ENCODE measurements at regions not wholly inside any gene's neighbourhood (a gene's known extent, or its start where the extent isn't known, plus 50 kb on each side); places are given as distances from the start of the nearest gene placed in this dataset.

GRCh38 chr1:106747232-106747631, 309.2 kb upstream of the PRMT6 start:
- no peak for DNase-seq

GRCh38 chr1:106747791-106748190, 308.7 kb upstream of the PRMT6 start:
- no peak for DNase-seq

DNA sequence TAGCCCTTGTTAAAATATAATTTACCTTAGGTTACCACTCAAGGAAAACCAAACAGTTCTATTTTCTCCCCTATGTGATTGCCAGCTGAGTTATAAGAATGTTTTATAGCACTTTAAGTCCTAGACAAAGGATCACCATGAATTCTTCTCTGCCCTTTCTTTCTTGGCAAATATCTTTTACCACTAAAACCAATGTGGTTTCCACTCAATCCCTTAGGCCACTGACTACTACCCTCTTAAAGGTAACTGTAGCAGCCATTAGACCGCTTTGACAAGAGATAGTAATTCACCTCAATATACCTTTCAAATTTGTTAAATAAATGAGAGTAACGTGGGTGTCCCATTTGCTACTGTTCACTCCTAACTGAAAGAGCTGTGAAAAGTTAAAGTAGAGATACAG, 307.9 kb upstream of the PRMT6 start:
- no peak for DNase-seq

DNA sequence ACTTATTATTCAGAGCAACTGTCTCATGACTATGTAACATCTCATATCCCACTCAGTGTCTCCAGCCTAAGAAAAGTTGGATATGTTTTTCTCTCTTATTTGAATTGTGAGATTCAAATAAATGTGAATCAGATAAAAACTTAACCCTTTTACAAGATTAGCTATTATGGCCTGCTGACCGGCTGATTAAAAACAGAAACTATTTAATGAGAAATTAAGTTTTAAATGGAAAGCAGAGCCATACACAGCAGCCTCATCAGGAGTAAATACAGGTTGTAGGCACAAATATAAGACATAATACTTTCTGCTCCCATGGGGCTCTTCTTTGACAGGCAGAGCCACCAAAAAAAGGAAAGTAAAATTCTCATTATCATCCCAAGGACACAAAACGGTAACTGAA, 307.0 kb upstream of the PRMT6 start:
- DNase-seq, result no peak

DNA sequence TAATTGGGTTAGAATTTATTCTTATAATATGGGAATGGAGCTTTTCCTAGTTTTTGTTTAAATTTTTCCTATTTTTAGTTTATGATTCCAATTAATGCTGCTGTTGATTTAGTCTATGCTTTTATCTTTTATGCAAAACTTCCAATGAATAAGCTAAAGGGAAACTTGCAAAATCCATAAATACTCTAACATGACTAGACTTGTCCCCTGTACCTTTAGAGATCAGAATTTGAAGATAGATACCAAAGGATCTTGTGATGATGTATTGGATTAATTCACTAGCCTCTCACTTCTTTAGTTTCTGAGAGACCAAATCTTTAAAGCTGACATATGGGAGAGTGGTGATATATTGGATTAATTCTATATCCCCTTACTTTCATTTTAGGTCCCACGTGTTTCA, 306.6 kb upstream of the PRMT6 start:
- no peak for DNase-seq

DNA sequence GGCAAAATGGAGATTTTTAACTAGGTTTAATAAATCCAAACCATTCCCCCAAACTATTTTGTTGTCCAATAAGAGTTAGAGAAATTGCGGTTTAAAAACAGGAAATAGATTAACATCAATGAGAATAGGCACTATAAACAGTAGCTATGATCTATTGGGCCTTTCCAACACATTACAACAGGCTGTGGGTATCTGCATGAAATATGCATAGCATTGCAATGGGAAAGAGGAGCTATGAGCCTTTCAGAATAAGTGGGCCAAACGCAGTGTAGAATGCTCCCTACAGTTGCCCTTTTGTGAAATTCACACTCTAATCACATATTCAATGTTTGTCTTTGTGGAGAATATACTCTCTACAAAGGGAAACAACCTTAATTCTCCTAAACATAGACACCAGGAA, 305.5 kb upstream of the PRMT6 start:
- no peak for DNase-seq

- DNase-seq, result no peak
Observed at GRCh38 chr1:106753066-106753465, 303.4 kb upstream of the PRMT6 start.

DNA sequence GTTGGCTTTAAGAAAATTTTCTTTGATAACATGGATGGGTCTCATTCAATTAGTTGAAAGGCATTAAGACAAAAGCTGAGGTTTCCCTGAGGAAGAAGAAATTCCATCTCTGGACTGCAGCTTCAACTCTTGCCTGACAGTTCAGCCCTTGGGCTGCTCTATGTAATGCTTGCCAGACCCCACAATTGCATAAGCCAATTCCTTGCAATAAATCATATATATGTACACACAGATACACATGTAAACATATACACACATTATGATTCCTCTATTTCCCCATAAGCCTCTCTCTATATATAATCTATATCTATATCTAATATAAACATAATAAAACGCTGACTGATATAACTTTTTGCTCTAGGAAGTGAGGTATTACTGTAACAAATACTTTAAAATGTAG, 301.5 kb upstream of the PRMT6 start:
- DNase-seq, result no peak

DNA sequence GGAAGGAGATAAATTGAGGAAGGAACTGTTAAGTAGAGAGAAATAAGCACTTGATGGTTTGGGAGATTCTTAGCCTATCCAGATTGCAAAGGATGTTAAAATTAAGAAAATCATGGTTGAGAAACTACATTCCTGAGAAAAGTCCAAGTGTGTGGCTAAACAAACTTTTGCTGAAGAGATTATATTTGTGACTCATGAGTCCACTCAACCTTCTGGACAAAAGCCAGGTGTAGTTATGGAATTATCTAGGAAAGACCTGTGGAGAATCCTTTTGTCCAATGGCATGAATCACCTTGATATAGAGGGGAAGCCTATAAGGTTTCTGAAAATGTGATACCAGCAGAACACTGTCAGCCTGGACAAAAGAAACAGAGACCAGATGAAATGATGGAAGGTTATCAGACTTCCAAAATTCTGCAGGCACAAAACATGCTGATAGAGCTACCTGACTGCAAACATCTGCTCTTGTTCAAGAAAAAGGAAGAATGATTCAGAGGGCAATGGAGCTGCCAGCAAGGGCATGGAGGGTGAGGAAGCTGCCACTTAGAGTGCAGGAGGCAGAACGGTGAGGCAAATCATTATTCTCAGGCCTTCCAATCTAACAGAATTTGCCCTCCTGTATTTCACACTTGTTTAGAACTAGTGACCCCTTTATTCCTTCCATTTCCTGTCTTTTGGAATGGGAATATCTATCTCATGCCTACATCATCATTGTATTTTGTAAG, 300.6 kb upstream of the PRMT6 start:
- DNase-seq, result no peak

- DNase-seq, result no peak
Observed at GRCh38 chr1:106756752-106757151, 299.7 kb upstream of the PRMT6 start.

- no peak for DNase-seq
Observed at GRCh38 chr1:106768077-106768476, 288.4 kb upstream of the PRMT6 start.

DNA sequence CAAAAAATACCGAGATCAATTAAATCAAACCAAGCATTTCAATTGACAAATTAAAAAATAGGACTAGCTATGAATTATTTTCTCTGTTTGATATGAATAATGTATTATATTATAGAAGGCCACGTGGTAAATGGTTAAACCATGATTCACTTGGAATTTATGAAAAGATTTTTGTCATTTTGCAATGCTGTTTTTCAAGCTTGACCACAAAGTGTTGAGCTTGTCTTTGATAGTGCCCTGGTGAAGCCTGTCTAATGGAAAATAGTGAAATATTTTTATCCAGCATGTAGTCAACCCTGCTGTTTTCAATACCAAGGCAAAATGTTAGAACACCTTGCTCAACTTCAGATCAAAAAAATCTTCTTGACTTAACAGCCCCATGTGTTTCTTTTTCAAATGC, 288.0 kb upstream of the PRMT6 start:
- DNase-seq, result no peak

- DNase-seq, result no peak
Observed at GRCh38 chr1:106773206-106773605, 283.3 kb upstream of the PRMT6 start.

- DNase-seq, result no peak
Observed at GRCh38 chr1:106780066-106780465, 276.4 kb upstream of the PRMT6 start.

DNA sequence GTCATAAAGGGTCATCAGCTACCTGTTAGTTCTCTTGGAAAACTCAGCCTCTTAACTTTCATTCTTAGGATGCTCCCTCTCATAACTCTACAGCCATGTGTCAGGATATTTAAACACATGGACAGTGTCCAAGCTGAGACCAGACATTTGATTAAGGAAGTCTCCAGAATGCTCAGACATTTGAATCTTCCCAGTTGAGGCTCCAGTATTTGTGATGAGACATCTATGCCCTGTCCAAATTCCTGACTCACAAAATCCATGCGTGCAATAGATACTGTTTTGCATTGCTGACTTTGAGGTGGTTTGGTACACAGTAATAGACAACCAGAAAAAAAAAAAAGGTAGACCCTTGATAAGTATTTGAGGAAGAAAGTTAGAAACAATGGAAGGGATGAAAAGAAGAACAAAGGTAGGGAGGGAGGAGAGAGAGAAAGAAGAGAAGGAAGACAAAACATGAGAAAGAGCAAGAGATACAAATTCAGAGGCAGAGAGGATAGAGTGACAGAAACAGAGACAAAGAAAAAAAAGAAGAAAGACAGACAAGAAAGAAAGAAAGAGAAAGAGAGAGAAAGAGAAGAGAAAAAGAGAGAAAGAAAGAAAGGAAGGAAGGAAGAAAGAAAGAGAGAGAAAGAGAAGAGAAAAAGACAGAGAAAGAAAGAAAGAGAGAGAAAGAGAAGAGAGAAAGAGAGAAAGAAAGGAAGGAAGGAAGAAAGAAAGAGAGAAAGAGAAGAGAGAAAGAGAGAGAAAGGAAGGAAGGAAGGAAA, 275.5 kb upstream of the PRMT6 start:
- DNase-seq, result no peak

DNA sequence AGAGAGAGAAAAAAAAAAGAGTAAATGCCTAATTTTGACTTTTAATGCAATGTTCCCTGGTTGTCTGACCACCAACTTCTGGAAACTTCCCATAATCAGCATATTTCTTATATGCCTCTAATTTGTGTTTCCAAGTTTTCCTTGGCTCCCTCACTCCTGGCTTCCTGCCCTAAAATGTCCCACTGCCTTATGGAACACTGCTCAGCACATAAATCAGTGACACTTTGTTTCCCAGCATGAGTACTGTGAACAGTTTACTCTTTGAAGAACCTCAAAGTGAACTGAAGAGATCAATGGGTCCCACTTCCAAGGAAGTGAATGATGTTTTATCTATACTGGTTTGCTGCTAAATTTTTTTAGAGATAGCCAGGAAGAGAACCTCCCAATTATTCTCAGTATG, 271.3 kb upstream of the PRMT6 start:
- DNase-seq, result no peak

- no peak for DNase-seq
Observed at GRCh38 chr1:106787520-106787919, 269.0 kb upstream of the PRMT6 start.

DNA sequence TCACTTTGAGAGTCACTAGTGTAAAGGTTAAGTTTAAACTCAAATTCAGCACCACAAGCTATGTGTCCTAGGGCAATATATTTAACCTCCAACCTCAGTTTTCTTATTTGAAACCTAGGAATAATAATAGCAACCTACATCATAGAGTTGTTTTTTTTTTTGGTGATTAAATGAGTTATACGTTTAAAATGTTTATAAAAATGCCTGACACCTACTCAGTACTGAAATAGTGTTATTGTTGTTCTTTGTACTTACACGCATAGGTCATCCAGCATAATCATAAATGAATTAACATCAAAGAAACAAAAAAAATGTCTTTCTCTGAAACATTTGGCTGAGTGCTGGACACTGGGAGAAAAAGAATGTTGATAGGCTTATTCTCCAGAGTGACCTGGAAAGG, 266.8 kb upstream of the PRMT6 start:
- no peak for DNase-seq

DNA sequence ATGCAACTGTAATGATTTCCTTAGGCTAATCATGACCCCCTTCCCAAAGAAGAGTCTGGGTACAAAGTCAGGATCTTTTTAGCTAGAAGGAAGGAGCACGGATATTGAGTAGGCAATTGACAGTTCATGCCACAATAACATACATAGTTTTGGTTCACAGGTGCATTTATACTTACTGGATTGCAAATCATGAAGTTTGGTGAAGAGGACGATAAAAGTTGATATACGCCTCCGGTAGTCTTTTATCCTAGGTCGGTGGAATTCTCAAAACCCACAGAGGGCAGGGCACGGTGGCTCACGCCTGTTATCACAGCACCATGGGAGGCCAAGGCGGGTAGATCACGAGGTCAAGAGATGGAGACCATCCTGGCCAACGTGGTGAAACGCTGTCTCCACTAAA, 265.4 kb upstream of the PRMT6 start:
- DNase-seq, result no peak

- DNase-seq, result no peak
Observed at GRCh38 chr1:106793651-106794050, 262.8 kb upstream of the PRMT6 start.

DNA sequence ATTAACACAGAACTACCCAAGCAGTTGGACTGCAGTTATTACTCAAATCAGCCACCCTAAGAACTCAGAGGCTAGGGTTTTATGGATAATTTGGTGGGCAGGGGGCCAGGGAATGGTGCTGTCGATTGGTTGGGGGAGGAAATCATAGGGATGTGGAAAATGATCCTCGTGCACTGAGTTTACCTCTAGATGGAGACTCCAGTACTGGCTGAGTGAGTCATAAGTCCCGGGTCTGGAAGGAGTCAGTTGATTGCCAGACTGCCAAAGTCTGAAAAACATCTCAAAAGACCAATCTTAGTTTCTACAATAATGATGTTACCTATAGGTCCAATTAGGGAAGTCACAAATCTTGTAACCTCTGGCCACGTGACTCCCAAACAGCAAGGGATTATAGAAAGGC, 257.5 kb upstream of the PRMT6 start:
- no peak for DNase-seq

DNA sequence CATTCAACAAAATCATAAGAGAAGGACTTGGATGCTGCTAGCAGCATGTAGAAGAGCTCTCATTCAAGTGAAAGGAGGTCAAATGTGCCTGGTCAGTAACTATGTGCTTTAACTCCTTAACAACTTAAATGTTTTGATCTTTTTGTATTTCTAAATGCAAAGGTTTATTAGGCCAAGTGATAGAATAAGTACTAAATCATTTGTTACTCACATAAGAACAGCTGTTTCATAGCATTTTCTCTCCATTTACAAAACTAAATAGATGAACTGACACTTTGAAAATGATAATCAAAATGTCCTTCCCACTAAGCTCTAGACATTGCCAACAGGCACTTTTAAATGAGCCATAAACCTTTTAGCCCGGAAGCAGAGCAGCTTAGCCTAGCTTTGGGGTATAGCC, 254.3 kb upstream of the PRMT6 start:
- DNase-seq, result no peak

DNA sequence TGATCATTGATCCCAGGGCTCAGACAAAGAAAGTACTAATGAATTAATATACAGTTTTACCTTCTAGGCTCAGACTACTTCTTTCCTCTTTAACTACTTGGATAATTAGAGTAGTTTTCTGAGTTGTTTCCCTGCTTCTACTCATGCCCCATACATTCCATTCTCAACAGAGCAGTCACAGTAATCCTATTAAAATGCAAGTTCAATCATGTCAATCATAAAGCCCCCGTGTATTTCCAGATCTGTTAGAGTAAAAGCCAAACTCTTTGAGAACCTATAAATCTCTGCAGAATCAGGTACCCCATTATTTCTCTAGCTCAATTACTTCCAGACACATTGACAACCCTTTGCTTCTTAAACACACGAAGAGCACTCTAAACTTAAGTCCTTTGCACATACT, 242.1 kb upstream of the PRMT6 start:
- no peak for DNase-seq

DNA sequence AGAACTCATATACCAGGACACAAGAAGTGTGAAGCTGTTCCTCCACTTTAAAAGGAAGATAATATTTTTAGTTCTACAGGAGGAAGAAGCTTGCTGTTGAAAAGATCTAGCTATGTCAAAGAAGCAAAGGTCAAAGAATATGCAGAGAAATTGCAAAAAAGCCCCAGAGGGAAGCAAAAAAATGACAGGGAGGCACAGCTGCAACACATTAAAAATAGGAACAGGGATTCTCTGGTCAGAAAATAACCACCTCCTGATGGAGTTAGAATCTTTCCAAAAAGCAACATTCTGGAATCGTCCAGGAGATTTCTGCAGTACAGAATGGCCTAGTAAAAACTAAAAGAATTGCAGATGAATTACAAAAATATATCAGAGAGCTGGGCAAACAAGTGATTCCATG, 238.9 kb upstream of the PRMT6 start:
- DNase-seq, result no peak

GRCh38 chr1:106831511-106831910, 225.0 kb upstream of the PRMT6 start:
- DNase-seq, result no peak

Data from activated T-cell treated with anti-CD3 and anti-CD28 coated beads, Interleukin-2, amount 50 U/mL, for 48 hours (primary cell).